ENCODE measurements at regions not wholly inside any gene's neighbourhood (a gene's known extent, or its start where the extent isn't known, plus 50 kb on each side); places are given as distances from the start of the nearest gene placed in this dataset.

DNA sequence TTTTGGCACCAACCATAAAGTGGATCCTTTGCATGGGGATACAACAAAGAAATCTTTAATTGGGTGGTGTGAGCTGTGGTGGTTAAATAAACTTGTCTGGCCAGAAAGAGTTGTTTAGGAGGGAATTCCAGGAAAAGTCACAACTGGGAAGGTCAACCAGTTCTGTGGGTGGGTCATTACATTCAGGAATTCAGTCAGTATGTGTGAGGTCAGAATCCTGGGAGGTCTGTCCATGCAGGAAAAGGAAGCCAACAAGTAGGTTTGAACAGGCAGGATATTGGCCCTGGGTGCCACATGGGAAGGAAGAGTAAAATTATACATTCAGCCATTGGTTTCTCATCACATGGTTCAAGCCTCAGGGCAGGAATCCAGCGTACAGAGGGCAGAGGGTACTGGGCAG, 162.3 kb upstream of the ADAMTS5 start:
- no peak overlapping the region for H3K27ac ChIP-seq

DNA sequence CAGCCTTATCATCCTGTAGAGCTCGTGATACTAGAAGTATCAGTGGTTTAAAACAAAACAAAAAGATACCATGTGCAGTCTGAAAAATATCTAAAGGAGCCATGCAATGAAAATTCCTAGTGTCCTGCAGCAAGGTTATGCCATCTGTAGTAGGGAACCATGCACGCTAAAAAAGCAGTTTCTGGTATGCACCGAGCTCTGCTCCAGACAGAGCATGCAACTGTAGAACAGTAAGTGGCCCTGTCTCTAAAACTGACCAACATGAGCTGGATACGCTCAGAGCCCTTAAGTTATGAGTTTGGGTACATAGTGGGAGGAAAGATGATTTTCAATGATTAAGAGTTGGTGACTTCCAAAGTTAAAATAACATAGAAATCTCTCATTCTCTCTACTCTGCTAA, 159.3 kb upstream of the ADAMTS5 start:
- TF ChIP-seq POLR2AphosphoS5 (IDR thresholded peaks at IDR 0.05) (no peak), EP300 (IDR thresholded peaks at IDR 0.05) (no peak), POLR2A (IDR thresholded peaks at IDR 0.05) (no peak)
- TF ChIP-seq, protein P1, sequence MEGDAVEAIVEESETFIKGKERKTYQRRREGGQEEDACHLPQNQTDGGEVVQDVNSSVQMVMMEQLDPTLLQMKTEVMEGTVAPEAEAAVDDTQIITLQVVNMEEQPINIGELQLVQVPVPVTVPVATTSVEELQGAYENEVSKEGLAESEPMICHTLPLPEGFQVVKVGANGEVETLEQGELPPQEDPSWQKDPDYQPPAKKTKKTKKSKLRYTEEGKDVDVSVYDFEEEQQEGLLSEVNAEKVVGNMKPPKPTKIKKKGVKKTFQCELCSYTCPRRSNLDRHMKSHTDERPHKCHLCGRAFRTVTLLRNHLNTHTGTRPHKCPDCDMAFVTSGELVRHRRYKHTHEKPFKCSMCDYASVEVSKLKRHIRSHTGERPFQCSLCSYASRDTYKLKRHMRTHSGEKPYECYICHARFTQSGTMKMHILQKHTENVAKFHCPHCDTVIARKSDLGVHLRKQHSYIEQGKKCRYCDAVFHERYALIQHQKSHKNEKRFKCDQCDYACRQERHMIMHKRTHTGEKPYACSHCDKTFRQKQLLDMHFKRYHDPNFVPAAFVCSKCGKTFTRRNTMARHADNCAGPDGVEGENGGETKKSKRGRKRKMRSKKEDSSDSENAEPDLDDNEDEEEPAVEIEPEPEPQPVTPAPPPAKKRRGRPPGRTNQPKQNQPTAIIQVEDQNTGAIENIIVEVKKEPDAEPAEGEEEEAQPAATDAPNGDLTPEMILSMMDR (IDR thresholded peaks at IDR 0.05): no peak
- WGBS, 5 donors: 70 to 81% (median 74%) methylated on average over 4 of the region's 4 CpGs

More for the DNA sequence above, 162.3 kb upstream of the ADAMTS5 start:
- Histone ChIP-seq H3K4me3 (no peak overlapping the region), H3K27me3 (no peaks in the 10 kb centered on the region), H3K4me1 (no peaks in the 10 kb centered on the region), H3K9me3 (no peaks in the 10 kb centered on the region), H3K36me3 (no peaks in the 10 kb centered on the region)
- DNase-seq: no peak
- WGBS, 5 donors: 61 to 82% (median 73%) methylated on average over 1 of the region's 1 CpG
- intact Hi-C loops (cut with DNase I; ENCODE audit: low total_unique reads): no loop called here
- TF ChIP-seq POLR2A (IDR thresholded peaks at IDR 0.05) (no peak), POLR2AphosphoS5 (IDR thresholded peaks at IDR 0.05) (no peak), EP300 (IDR thresholded peaks at IDR 0.05) (no peak)
- TF ChIP-seq, protein P1 (IDR thresholded peaks at IDR 0.05): no peak

DNA sequence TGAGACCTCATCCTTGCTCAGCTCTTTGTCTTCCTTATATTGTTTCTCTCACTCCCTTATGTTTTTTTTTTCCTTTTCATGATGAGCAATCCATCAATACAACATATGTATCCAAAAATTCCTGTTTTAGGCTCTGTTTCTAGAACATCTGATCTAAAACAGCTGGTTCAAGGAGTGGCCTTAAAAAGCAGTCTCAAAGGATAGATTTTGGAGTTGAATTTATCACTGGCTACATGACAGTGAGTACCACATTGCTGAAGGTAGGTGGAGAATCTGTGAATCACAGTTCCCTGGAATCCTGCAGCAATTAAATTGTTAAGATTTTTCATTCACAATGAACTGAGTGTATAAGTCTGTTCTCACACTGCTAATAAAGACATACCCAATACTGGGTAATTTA, 155.8 kb upstream of the ADAMTS5 start:
- DNase-seq: no peak
- no peaks in the 10 kb centered on the region for H3K36me3 ChIP-seq
- TF ChIP-seq, protein P1 (IDR thresholded peaks at IDR 0.05): no peak
- TF ChIP-seq POLR2A (IDR thresholded peaks at IDR 0.05): no peak
- no peak for TF ChIP-seq POLR2AphosphoS5 (IDR thresholded peaks at IDR 0.05)
- no peak for TF ChIP-seq EP300 (IDR thresholded peaks at IDR 0.05)
- no peaks in the 10 kb centered on the region for H3K9me3 ChIP-seq
- intact Hi-C loops (cut with DNase I; ENCODE audit: low total_unique reads): no loop called here
- H3K27me3 ChIP-seq: no peaks in the 10 kb centered on the region
- no peak overlapping the region for H3K27ac ChIP-seq
- no peaks in the 10 kb centered on the region for H3K4me1 ChIP-seq
- H3K4me3 ChIP-seq: no peak overlapping the region

More for the DNA sequence above, 159.3 kb upstream of the ADAMTS5 start:
- Histone ChIP-seq H3K27ac (no peak overlapping the region), H3K27me3 (no peaks in the 10 kb centered on the region), H3K9me3 (no peaks in the 10 kb centered on the region), H3K36me3 (no peaks in the 10 kb centered on the region), H3K4me1 (no peaks in the 10 kb centered on the region), H3K4me3 (no peak overlapping the region)
- no peak for DNase-seq
- intact Hi-C loops (cut with DNase I; ENCODE audit: low total_unique reads): no loop called here

DNA sequence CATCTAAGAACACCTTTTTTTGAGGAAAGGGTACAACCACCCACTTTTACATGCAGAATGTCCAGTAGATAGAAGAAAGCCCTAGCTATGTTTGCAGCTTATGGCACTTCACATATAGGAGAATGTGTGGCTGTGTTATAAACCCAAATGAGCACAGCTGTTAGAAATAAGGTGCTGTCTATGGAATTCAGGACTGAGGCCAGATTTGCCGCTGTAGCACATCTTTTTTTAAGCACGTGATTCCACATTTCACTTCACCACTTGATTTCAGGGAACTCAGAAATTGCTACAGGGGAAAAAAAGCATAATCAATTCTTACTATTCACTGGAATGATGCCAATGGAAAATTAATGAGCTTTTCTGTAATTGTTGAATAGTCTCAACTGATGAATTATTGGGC, 147.2 kb upstream of the ADAMTS5 start:
- Histone ChIP-seq H3K4me3 (no peak overlapping the region), H3K9me3 (no peaks in the 10 kb centered on the region), H3K27me3 (no peaks in the 10 kb centered on the region), H3K36me3 (no peaks in the 10 kb centered on the region), H3K4me1 (no peaks in the 10 kb centered on the region), H3K27ac (no peak overlapping the region)
- DNase-seq: no peak
- no peak for TF ChIP-seq EP300 (IDR thresholded peaks at IDR 0.05)
- TF ChIP-seq, protein P1 (IDR thresholded peaks at IDR 0.05): no peak
- WGBS, 5 donors: 77 to 93% (median 87%) methylated on average over 2 of the region's 2 CpGs
- intact Hi-C loops (cut with DNase I; ENCODE audit: low total_unique reads): no loop called here

DNA sequence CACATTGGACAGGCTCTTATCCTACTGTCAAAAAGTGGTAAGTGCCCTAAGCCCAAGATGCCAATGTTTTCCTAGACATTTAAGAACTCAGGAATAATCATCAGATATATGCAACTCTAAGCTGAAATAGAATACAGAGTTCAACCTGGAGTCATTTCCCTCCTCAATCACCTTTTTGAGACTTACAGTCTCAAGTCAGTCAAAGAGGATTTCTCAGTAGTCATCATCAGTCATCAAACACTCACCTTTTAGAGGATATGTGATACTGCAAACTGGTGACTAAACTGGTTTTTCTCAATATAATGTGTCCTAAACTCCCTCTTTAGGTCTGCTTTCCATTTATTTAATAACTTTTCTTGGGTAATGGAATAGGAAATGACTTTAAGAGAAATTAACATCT, 145.3 kb upstream of the ADAMTS5 start:
- intact Hi-C loops (cut with DNase I; ENCODE audit: low total_unique reads): no loop called here
- TF ChIP-seq EP300 (IDR thresholded peaks at IDR 0.05) (no peak), POLR2A (IDR thresholded peaks at IDR 0.05) (no peak), POLR2AphosphoS5 (IDR thresholded peaks at IDR 0.05) (no peak)
- TF ChIP-seq, protein P1 (IDR thresholded peaks at IDR 0.05): no peak
- no peaks in the 10 kb centered on the region for H3K27me3 ChIP-seq
- no peak overlapping the region for H3K4me3 ChIP-seq
- no peaks in the 10 kb centered on the region for H3K36me3 ChIP-seq
- H3K27ac ChIP-seq: no peak overlapping the region
- no peak for DNase-seq
- no peaks in the 10 kb centered on the region for H3K9me3 ChIP-seq
- no peaks in the 10 kb centered on the region for H3K4me1 ChIP-seq
